WTC11 (cell line): ENCODE measurements at regions not wholly inside any gene's neighbourhood (a gene's known extent, or its start where the extent isn't known, plus 50 kb on each side); places are given as distances from the start of the nearest gene placed in this dataset.

Experiments used
- CTCF ChIP-seq: fragments of 200-600 bp; IDR thresholded peaks from 2 replicates; pipeline ENCODE4 v1.8.0; 2022; ENCODE audit warnings: antibody characterized with exemption
- SMAD3 ChIP-seq: sonication (generic); formaldehyde crosslinking; IDR thresholded peaks from 2 replicates; pipeline ENCODE4 v1.8.0; 2022; ENCODE audit warnings: missing genetic modification reagents, mild to moderate bottlenecking, borderline replicate concordance

DNA sequence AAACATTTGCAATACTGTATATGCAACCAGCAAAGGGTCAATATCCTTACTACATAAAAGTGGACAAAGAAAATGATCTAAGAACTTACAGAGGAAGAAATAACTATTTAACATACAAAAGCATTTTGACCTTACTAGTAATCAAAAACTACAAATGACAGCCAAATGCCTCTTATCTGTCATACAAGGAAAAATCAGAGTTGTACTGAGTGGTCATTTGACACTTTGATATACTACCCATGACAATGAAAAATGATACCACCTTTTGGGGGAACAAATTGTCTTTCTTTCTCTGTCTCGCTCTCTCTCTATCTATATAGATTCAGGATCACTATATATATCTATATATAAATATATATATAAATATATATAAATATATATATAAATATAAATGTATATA is 50.4 kb upstream of the ZSWIM6 start:
- TF ChIP-seq CTCF (no peak), SMAD3 (no peak)
